IMR-90 (cell line): ENCODE measurements at regions not wholly inside any gene's neighbourhood (a gene's known extent, or its start where the extent isn't known, plus 50 kb on each side); places are given as distances from the start of the nearest gene placed in this dataset.

Experiments used
- ATAC-seq: fragments of 200-7000 bp; cut with Tn5 transposase; 2 replicates; pipeline ENCODE4 v1.9.1; 2020; ENCODE audit warnings: low read depth, mild to moderate bottlenecking, moderate library complexity
- BruUV-seq: library from RNA; stranded (reverse); fragments of 400-500 nt; replicated peaks from 2 replicates; lab custom pipeline; 2021; lab: Mats Ljungman, UMichigan
- CTCF ChIA-PET: fragments of 300-600 bp; formaldehyde crosslinking; extraction: SDS; loops from one replicate; lab custom pipeline; 2021; ENCODE audit warnings: antibody characterized with exemption; lab: Yijun Ruan, JAX
- POLR2A ChIA-PET: fragments of 300-600 bp; sonication (Branson Sonifier 250); formaldehyde crosslinking; loops from one replicate; lab custom pipeline; 2022; ENCODE audit warnings: antibody characterized with exemption; ENCODE audit not compliant: unreplicated experiment; lab: Charles Lee
- DNase-seq: peaks from one replicate; pipeline ENCODE4 v3.0.0; 2013
- H2AFZ ChIP-seq: replicated peaks from 2 replicates; pipeline ENCODE3; 2013; ENCODE audit warnings: low read length, mild to moderate bottlenecking; ENCODE audit not compliant: poor library complexity
- H2AK5ac ChIP-seq: 2 replicates; pipeline ENCODE4 v1.6.1; 2013; ENCODE audit warnings: low read depth, low read length, inconsistent platforms
- H2AK9ac ChIP-seq: replicated peaks from 2 replicates; pipeline ENCODE3; 2013; ENCODE audit warnings: mild to moderate bottlenecking, low read depth, low read length, moderate library complexity; ENCODE audit not compliant: poor library complexity
- H2BK120ac ChIP-seq: 2 replicates; pipeline ENCODE4 v1.6.1; 2013; ENCODE audit warnings: low read depth, low read length, inconsistent platforms
- H2BK15ac ChIP-seq: 3 replicates; pipeline ENCODE4 v1.6.1; 2013; ENCODE audit warnings: low read depth, low read length, inconsistent platforms
- H2BK20ac ChIP-seq: 2 replicates; pipeline ENCODE4 v1.6.1; 2013; ENCODE audit warnings: low read depth, mild to moderate bottlenecking, inconsistent platforms, low read length, moderate library complexity
- H2BK5ac ChIP-seq: 2 replicates; pipeline ENCODE4 v1.6.1; 2013; ENCODE audit warnings: mild to moderate bottlenecking, low read depth, low read length, inconsistent platforms; ENCODE audit not compliant: poor library complexity, severe bottlenecking
- H3K14ac ChIP-seq: replicated peaks from 2 replicates; pipeline ENCODE4 v1.6.1; 2013; ENCODE audit warnings: low read depth, low read length, inconsistent platforms
- H3K18ac ChIP-seq: 2 replicates; pipeline ENCODE4 v1.6.1; 2013; ENCODE audit warnings: low read depth, low read length, control low read depth
- H3K23ac ChIP-seq: 2 replicates; pipeline ENCODE4 v1.6.1; 2013; ENCODE audit warnings: low read depth, low read length, inconsistent platforms
- H3K27ac ChIP-seq: 2 replicates; pipeline ENCODE4 v1.5.1; 2013; ENCODE audit warnings: mild to moderate bottlenecking, control low read depth, low read length; ENCODE audit not compliant: insufficient read depth
- H3K27me3 ChIP-seq: 2 replicates; pipeline ENCODE4 v1.6.1; 2013; ENCODE audit warnings: low read length; ENCODE audit not compliant: control insufficient read depth, insufficient read depth
- H3K36me3 ChIP-seq: 2 replicates; pipeline ENCODE4 v1.6.1; 2013; ENCODE audit warnings: low read length, mixed read lengths; ENCODE audit not compliant: control insufficient read depth, insufficient read depth
- H3K4ac ChIP-seq: 2 replicates; pipeline ENCODE4 v1.6.1; 2013; ENCODE audit warnings: low read depth, low read length, inconsistent platforms
- H3K4me1 ChIP-seq: 2 replicates; pipeline ENCODE4 v1.6.1; 2013; ENCODE audit warnings: low read length, mixed read lengths; ENCODE audit not compliant: control insufficient read depth, insufficient read depth
- H3K4me2 ChIP-seq: 2 replicates; pipeline ENCODE4 v1.6.1; 2013; ENCODE audit warnings: low read depth, mild to moderate bottlenecking, control low read depth, low read length, moderate library complexity
- H3K4me3 ChIP-seq: 2 replicates; pipeline ENCODE4 v1.5.1; 2013; ENCODE audit warnings: low read depth, mild to moderate bottlenecking, control low read depth, low read length, moderate library complexity; ENCODE audit not compliant: insufficient read depth
- H3K56ac ChIP-seq: 2 replicates; pipeline ENCODE4 v1.6.1; 2013; ENCODE audit warnings: low read length, inconsistent platforms; ENCODE audit not compliant: insufficient read depth; ENCODE audit errors: extremely low read depth
- H3K79me1 ChIP-seq, 2 experiments: 2 replicates each; pipeline ENCODE4 v1.6.1; 2013; ENCODE audit warnings: low read length in 2 of 2, inconsistent platforms in 1 of 2, low read depth in 1 of 2
- H3K9ac ChIP-seq: 2 replicates; pipeline ENCODE4 v1.6.1; 2013; ENCODE audit warnings: low read depth, low read length, control low read depth
- H3K9me1 ChIP-seq: 2 replicates; pipeline ENCODE4 v1.6.1; 2013; ENCODE audit warnings: low read length, inconsistent platforms; ENCODE audit not compliant: insufficient read depth
- H3K9me3 ChIP-seq: 2 replicates; pipeline ENCODE4 v1.6.1; 2013; ENCODE audit warnings: low read length; ENCODE audit not compliant: control insufficient read depth, insufficient read depth
- H4K20me1 ChIP-seq: 2 replicates; pipeline ENCODE4 v1.6.1; 2013; ENCODE audit warnings: low read length, inconsistent platforms; ENCODE audit not compliant: insufficient read depth
- H4K5ac ChIP-seq: 2 replicates; pipeline ENCODE4 v1.6.1; 2013; ENCODE audit warnings: mild to moderate bottlenecking, low read depth, low read length, control low read depth
- H4K8ac ChIP-seq, 2 experiments: 2 replicates each; pipeline ENCODE4 v1.6.1; 2013; ENCODE audit warnings: low read depth in 2 of 2, low read length in 2 of 2, control low read depth in 1 of 2, inconsistent platforms in 1 of 2
- H4K91ac ChIP-seq: 2 replicates; pipeline ENCODE4 v1.6.1; 2013; ENCODE audit warnings: low read depth, low read length, inconsistent platforms; ENCODE audit not compliant: insufficient read depth
- BHLHE40 ChIP-seq: fragments of 150-350 bp; IDR thresholded peaks from 2 replicates; pipeline ENCODE4 v1.6.1; 2016; ENCODE audit warnings: mild to moderate bottlenecking, low read depth, low read length
- CHD1 ChIP-seq: IDR thresholded peaks from 2 replicates; pipeline ENCODE4 v1.6.1; 2012; ENCODE audit warnings: low read depth, low read length, improper control_type of control experiment
- CTCF ChIP-seq: conservative IDR thresholded peaks from 2 replicates; pipeline ENCODE4 v1.5.1; 2012; ENCODE audit warnings: mild to moderate bottlenecking, low read depth, low read length, improper control_type of control experiment
- MAZ ChIP-seq: IDR thresholded peaks from 2 replicates; pipeline ENCODE4 v1.6.1; 2012; ENCODE audit warnings: low read depth, mild to moderate bottlenecking, low read length, improper control_type of control experiment, moderate library complexity, borderline replicate concordance
- POLR2A ChIP-seq: IDR thresholded peaks from 2 replicates; pipeline ENCODE4 v1.6.1; 2012; ENCODE audit warnings: mild to moderate bottlenecking, low read depth, low read length
- RAD21 ChIP-seq: IDR thresholded peaks from 2 replicates; pipeline ENCODE4 v1.6.1; 2012; ENCODE audit warnings: low read length, improper control_type of control experiment
- RCOR1 ChIP-seq: IDR thresholded peaks from 2 replicates; pipeline ENCODE4 v1.6.1; 2012; ENCODE audit warnings: mild to moderate bottlenecking, low read length, improper control_type of control experiment; ENCODE audit not compliant: insufficient replicate concordance
- USF2 ChIP-seq: fragments of 150-350 bp; IDR thresholded peaks from 2 replicates; pipeline ENCODE4 v1.6.1; 2017; ENCODE audit warnings: mild to moderate bottlenecking, antibody characterized with exemption, low read length, low read depth
- WGBS, 2 experiments: methylation state at CpG; one replicate each; pipeline versions ENCODE4 v1.1.5 to v1.1.7; 2013; ENCODE audit warnings: missing lambda C conversion rate in 2 of 2; ENCODE audit not compliant: insufficient read length in 1 of 2; ENCODE audit errors: extremely low coverage in 2 of 2; 5-methylcytosine and 5-hydroxymethylcytosine counted together
- dilution Hi-C: fragments of 300-500 bp; cut with HindIII; formaldehyde crosslinking; loops from one replicate; pipeline ENCODE4 v1.14.3; 2018; ENCODE audit warnings: low sequenced_read_pairs; ENCODE audit not compliant: unreplicated experiment
- in situ Hi-C: fragments of 300-500 bp; cut with MboI; formaldehyde crosslinking; loops from 3 replicates; pipeline ENCODE4 v1.14.3; 2019; ENCODE audit warnings: low sequenced_read_pairs, inconsistent platforms, mixed read lengths
- intact Hi-C: fragments of 100-400 bp; cut with micrococcal nuclease; formaldehyde crosslinking; loops from 2 replicates; pipeline ENCODE4 v1.10.0; 2022

GRCh38 chr13:67303661-67304333 lies 73.7 kb upstream of the PCDH9 start:
- Histone ChIP-seq H4K20me1 (no peaks in the 10 kb centered on the region), H4K91ac (no peak overlapping the region), H3K56ac (no peak overlapping the region; the same call in 1 of the 2 replicates), H2BK15ac (no peak overlapping the region), H2BK5ac (no peak overlapping the region), H3K36me3 (no peaks in the 10 kb centered on the region), H3K14ac (no peak overlapping the region), H3K79me1 (no peaks in the 10 kb centered on the region), H4K8ac (no peak overlapping the region), H2BK120ac (no peak overlapping the region), H2AFZ (no peak overlapping the region), H2AK5ac (no peak overlapping the region), H2AK9ac (no peak overlapping the region), H3K4me1 (peaks cover 3% of the 10 kb centered on the region; the same call in 1 of the 2 replicates), H3K23ac (no peak overlapping the region), H2BK20ac (no peak overlapping the region), H3K9me1 (no peaks in the 10 kb centered on the region), H3K27me3 (no peaks in the 10 kb centered on the region), H3K9me3 (no peaks in the 10 kb centered on the region), H4K5ac (no peak overlapping the region), H3K4me3 (no peak overlapping the region), H3K18ac (no peak overlapping the region), H3K9ac (no peak overlapping the region), H3K4me2 (no peak overlapping the region), H3K27ac (no peak overlapping the region), H3K4ac (no peak overlapping the region)
- in situ Hi-C loops: no loop called here
- TF ChIP-seq BHLHE40 (no peak), POLR2A (no peak), RAD21 (no peak), USF2 (no peak), MAZ (no peak), CTCF (no peak), CHD1 (no peak), RCOR1 (no peak)
- intact Hi-C loops: no loop called here
- no TSS peak for BruUV-seq
- dilution Hi-C loops: no loop called here
- WGBS, 2 experiments: no CpG with 5 or more reads among the region's 6 CpGs
- ChIA-PET CTCF (no interaction called here), POLR2A (no interaction called here)
- no peak for ATAC-seq
- DNase-seq: no peak
